Ovary (tissue), 7 donors: ENCODE measurements at regions not wholly inside any gene's neighbourhood (a gene's known extent, or its start where the extent isn't known, plus 50 kb on each side); places are given as distances from the start of the nearest gene placed in this dataset.

ENCODE experiments used
- DNase-seq, 5 donors: peaks; one replicate each; pipeline ENCODE4 v3.0.0-alpha.2; 2019 to 2020
- H3K27ac ChIP-seq, 2 donors: fragments of 200-600 bp; one replicate each; pipeline versions ENCODE4 v1.5.1 to v1.8.0; 2019 to 2022
- H3K27me3 ChIP-seq: fragments of 200-600 bp; one replicate; pipeline ENCODE4 v1.8.0; 2022
- H3K36me3 ChIP-seq: fragments of 200-600 bp; sonication (generic); one replicate; pipeline ENCODE4 v1.5.1; 2019
- H3K4me1 ChIP-seq: one replicate; pipeline ENCODE4 v1.8.1; 2013; ENCODE audit warnings: mild to moderate bottlenecking, moderate library complexity; ENCODE audit not compliant: insufficient read depth
- H3K4me3 ChIP-seq: fragments of 200-600 bp; sonication (generic); one replicate; pipeline ENCODE4 v1.5.1; 2017
- H3K9me3 ChIP-seq, 2 donors: fragments of 200-600 bp in 1 of 2; sonication (generic) in 1 of 2; one replicate each; pipeline versions ENCODE4 v1.5.1 to v1.8.1; 2013 to 2019; ENCODE audit warnings: mild to moderate bottlenecking in 1 of 2, moderate library complexity in 1 of 2
- CTCF ChIP-seq, 3 donors: fragments of 450-650 bp in 2 of 3; fragments of 200-600 bp in 1 of 3; IDR thresholded peaks; one replicate each; pipeline versions ENCODE4 v1.5.1 to v1.8.0; 2016 to 2022; ENCODE audit warnings: antibody characterized with exemption in 3 of 3, mild to moderate bottlenecking in 1 of 3
- EP300 ChIP-seq: sonication (generic); formaldehyde crosslinking; IDR thresholded peaks from one replicate; pipeline ENCODE4 v1.6.1; 2017; ENCODE audit warnings: antibody characterized with exemption
- POLR2A ChIP-seq: fragments of 450-650 bp; IDR thresholded peaks from one replicate; pipeline ENCODE4 v1.6.1; 2017; ENCODE audit warnings: antibody characterized with exemption, mild to moderate bottlenecking, moderate library complexity
- WGBS, 3 donors: extraction: QIAGEN DNeasy Blood & Tissue Kit in 1 of 3; methylation state at CpG; one replicate each; pipeline versions ENCODE4 v1.1.5 to v1.1.7; 2013 to 2017; 5-methylcytosine and 5-hydroxymethylcytosine counted together
- intact Hi-C, 4 donors: fragments of 100-400 bp; cut with DNase I; formaldehyde crosslinking; loops; one replicate each; pipeline versions ENCODE4 v1.11.0 to v1.15.1; 2022 to 2023
- donor health status: DM: no; HTN: no; CAD: no; lungs with moderate emphysema.
- donor health status: DM: no; HTN: no; CAD: no.
- donor health status: Bipolar disorder and iron deficiency.
- donor health status: DM: no; HTN: no; CAD: no.
- donor health status: DM: yes; HTN: yes; CAD: no.

- H3K27me3 ChIP-seq = no peaks in the 10 kb centered on the region
- no peaks in the 10 kb centered on the region for H3K4me1 ChIP-seq
- H3K36me3 ChIP-seq = no peaks in the 10 kb centered on the region
- TF ChIP-seq CTCF (IDR thresholded peaks at IDR 0.05) (no peak), POLR2A (no peak), EP300 (no peak)
- no peak overlapping the region for H3K27ac ChIP-seq
- H3K4me3 ChIP-seq = no peak overlapping the region
- 92 to 94% (median 93%) methylated on average over 3 of the region's 3 CpGs for WGBS, 3 donors
- no peaks in the 10 kb centered on the region for H3K9me3 ChIP-seq
- intact Hi-C loops = no loop called here
- DNase-seq = no peak
Observed at GRCh38 chr10:62581351-62581750, 207.2 kb downstream of the ZNF365 start.

GRCh38 chr10:62582101-62582705, 208.0 kb downstream of the ZNF365 start:
- intact Hi-C loops = no loop called here
- H3K9me3 ChIP-seq = no peaks in the 10 kb centered on the region
- no peak for TF ChIP-seq CTCF (IDR thresholded peaks at IDR 0.05)
- TF ChIP-seq POLR2A = no peak
- no peak for TF ChIP-seq EP300
- no peak for DNase-seq
- no peaks in the 10 kb centered on the region for H3K27me3 ChIP-seq
- H3K27ac ChIP-seq = no peak overlapping the region
- H3K4me1 ChIP-seq = no peaks in the 10 kb centered on the region
- no peak overlapping the region for H3K4me3 ChIP-seq
- 62 to 81% (median 74%) methylated on average over 4 of the region's 4 CpGs for WGBS, 3 donors
- no peaks in the 10 kb centered on the region for H3K36me3 ChIP-seq

GRCh38 chr10:62582804-62583208, 208.6 kb downstream of the ZNF365 start:
- TF ChIP-seq CTCF (IDR thresholded peaks at IDR 0.05) (no peak), EP300 (no peak), POLR2A (no peak)
- DNase-seq = peak in 3 of 5 donors; percentile 29 to 52 (median 31)
- intact Hi-C loops = no loop called here
- no peak overlapping the region for H3K4me3 ChIP-seq
- no peaks in the 10 kb centered on the region for H3K36me3 ChIP-seq
- no peaks in the 10 kb centered on the region for H3K4me1 ChIP-seq
- no peaks in the 10 kb centered on the region for H3K9me3 ChIP-seq
- no peaks in the 10 kb centered on the region for H3K27me3 ChIP-seq
- H3K27ac ChIP-seq = no peak overlapping the region
- WGBS, 3 donors = 5 to 12% (median 10%) methylated on average over 7 of the region's 7 CpGs

GRCh38 chr10:62583876-62584615, 209.9 kb downstream of the ZNF365 start:
- TF ChIP-seq CTCF (IDR thresholded peaks at IDR 0.05) (no peak), POLR2A (no peak), EP300 (no peak)
- no peaks in the 10 kb centered on the region for H3K36me3 ChIP-seq
- no peak overlapping the region for H3K4me3 ChIP-seq
- no peaks in the 10 kb centered on the region for H3K4me1 ChIP-seq
- H3K9me3 ChIP-seq = no peaks in the 10 kb centered on the region
- H3K27me3 ChIP-seq = no peaks in the 10 kb centered on the region
- 43 to 57% (median 47%) methylated on average over 3 of the region's 3 CpGs for WGBS, 3 donors
- DNase-seq = no peak
- intact Hi-C loops = no loop called here
- H3K27ac ChIP-seq = no peak overlapping the region
